ENCODE measurements at regions not wholly inside any gene's neighbourhood (a gene's known extent, or its start where the extent isn't known, plus 50 kb on each side); places are given as distances from the start of the nearest gene placed in this dataset.

GRCh38 chr19:30897034-30897433, 452.2 kb downstream of the TSHZ3 start:
- TF ChIP-seq POLR2A (IDR thresholded peaks at IDR 0.05) (no peak), CTCF (IDR thresholded peaks at IDR 0.05) (no peak)

Data from body of pancreas (tissue), 4 donors.